MM.1S (cell line): ENCODE measurements at regions not wholly inside any gene's neighbourhood (a gene's known extent, or its start where the extent isn't known, plus 50 kb on each side); places are given as distances from the start of the nearest gene placed in this dataset.

Experiments
- EZH2 ChIP-seq: fragments of 300-600 bp; sonication (generic); optimal IDR thresholded peaks from 2 replicates; pipeline ENCODE3; 2017; ENCODE audit warnings: low read depth, mild to moderate bottlenecking, antibody characterized with exemption, low read length, mixed read lengths
- TF ChIP-seq, protein P1 (sequence below): fragments of 300-600 bp; sonication (generic); IDR thresholded peaks from 2 replicates; pipeline ENCODE4 v1.5.1; 2016; ENCODE audit warnings: antibody characterized with exemption, low read length, mixed read lengths

- TF ChIP-seq, protein P1, sequence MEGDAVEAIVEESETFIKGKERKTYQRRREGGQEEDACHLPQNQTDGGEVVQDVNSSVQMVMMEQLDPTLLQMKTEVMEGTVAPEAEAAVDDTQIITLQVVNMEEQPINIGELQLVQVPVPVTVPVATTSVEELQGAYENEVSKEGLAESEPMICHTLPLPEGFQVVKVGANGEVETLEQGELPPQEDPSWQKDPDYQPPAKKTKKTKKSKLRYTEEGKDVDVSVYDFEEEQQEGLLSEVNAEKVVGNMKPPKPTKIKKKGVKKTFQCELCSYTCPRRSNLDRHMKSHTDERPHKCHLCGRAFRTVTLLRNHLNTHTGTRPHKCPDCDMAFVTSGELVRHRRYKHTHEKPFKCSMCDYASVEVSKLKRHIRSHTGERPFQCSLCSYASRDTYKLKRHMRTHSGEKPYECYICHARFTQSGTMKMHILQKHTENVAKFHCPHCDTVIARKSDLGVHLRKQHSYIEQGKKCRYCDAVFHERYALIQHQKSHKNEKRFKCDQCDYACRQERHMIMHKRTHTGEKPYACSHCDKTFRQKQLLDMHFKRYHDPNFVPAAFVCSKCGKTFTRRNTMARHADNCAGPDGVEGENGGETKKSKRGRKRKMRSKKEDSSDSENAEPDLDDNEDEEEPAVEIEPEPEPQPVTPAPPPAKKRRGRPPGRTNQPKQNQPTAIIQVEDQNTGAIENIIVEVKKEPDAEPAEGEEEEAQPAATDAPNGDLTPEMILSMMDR: no peak
- TF ChIP-seq EZH2: no peak
Observed at GRCh38 chr21:18148401-18148800, 96.2 kb upstream of the CHODL start.
